Nephron progenitor cell (in vitro differentiated cells): ENCODE measurements at regions not wholly inside any gene's neighbourhood (a gene's known extent, or its start where the extent isn't known, plus 50 kb on each side); places are given as distances from the start of the nearest gene placed in this dataset.

Experiments
- DNase-seq: peaks from one replicate; pipeline ENCODE4 v3.0.0; 2021
- H3K27ac Mint-ChIP-seq: 2 replicates; pipeline ENCODE4 v1.8.0; 2021; ENCODE audit warnings: mild to moderate bottlenecking, moderate library complexity, mixed read lengths
- H3K27me3 Mint-ChIP-seq: 2 replicates; pipeline ENCODE4 v1.8.0; 2021; ENCODE audit warnings: mild to moderate bottlenecking, low read depth, mixed read lengths; ENCODE audit not compliant: poor library complexity
- H3K36me3 Mint-ChIP-seq: 2 replicates; pipeline ENCODE4 v1.8.0; 2021; ENCODE audit warnings: low read depth, mixed read lengths
- H3K4me1 Mint-ChIP-seq: 2 replicates; pipeline ENCODE4 v1.8.0; 2021; ENCODE audit warnings: mixed read lengths
- H3K4me3 Mint-ChIP-seq: 2 replicates; pipeline ENCODE4 v1.8.0; 2021; ENCODE audit warnings: mild to moderate bottlenecking, moderate library complexity, mixed read lengths
- H3K9me3 Mint-ChIP-seq: 2 replicates; pipeline ENCODE4 v1.8.0; 2021; ENCODE audit warnings: mild to moderate bottlenecking, moderate library complexity, mixed read lengths
- TF ChIP-seq, protein P1 (sequence below): fragments of 200-600 bp; sonication (generic); IDR thresholded peaks from 2 replicates; pipeline ENCODE4 v1.5.0; 2021; ENCODE audit warnings: antibody characterized with exemption

DNA sequence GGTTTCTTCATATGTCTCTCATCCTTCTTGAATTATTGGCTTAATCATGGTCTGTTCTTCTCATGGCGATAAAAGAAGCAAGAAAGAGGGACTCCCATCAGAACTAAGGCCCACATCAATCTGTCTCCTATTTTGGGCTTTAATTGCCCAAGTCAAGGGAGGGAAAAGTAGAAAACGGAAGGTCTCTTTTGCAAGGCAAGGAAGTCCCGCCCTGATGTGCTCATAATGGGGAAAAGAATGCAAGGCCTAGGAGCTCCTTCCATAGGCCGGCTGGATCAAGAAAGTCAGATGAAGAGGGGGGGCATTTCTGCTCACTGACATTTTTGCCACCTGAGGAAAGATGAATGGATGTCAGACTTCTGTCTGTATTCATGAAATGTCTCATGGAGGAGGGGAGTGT is 127.7 kb upstream of the RPS6KA3 start:
- H3K4me3 Mint-ChIP-seq: no peak overlapping the region
- H3K36me3 Mint-ChIP-seq: no peaks in the 10 kb centered on the region
- peaks cover 47% of the 10 kb centered on the region for H3K9me3 Mint-ChIP-seq
- H3K27ac Mint-ChIP-seq: peak overlapping the region; percentile 14
- DNase-seq: no peak
- H3K4me1 Mint-ChIP-seq: peaks cover 13% of the 10 kb centered on the region
- TF ChIP-seq, protein P1, sequence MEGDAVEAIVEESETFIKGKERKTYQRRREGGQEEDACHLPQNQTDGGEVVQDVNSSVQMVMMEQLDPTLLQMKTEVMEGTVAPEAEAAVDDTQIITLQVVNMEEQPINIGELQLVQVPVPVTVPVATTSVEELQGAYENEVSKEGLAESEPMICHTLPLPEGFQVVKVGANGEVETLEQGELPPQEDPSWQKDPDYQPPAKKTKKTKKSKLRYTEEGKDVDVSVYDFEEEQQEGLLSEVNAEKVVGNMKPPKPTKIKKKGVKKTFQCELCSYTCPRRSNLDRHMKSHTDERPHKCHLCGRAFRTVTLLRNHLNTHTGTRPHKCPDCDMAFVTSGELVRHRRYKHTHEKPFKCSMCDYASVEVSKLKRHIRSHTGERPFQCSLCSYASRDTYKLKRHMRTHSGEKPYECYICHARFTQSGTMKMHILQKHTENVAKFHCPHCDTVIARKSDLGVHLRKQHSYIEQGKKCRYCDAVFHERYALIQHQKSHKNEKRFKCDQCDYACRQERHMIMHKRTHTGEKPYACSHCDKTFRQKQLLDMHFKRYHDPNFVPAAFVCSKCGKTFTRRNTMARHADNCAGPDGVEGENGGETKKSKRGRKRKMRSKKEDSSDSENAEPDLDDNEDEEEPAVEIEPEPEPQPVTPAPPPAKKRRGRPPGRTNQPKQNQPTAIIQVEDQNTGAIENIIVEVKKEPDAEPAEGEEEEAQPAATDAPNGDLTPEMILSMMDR: no peak
- H3K27me3 Mint-ChIP-seq: peaks cover 3% of the 10 kb centered on the region

DNA sequence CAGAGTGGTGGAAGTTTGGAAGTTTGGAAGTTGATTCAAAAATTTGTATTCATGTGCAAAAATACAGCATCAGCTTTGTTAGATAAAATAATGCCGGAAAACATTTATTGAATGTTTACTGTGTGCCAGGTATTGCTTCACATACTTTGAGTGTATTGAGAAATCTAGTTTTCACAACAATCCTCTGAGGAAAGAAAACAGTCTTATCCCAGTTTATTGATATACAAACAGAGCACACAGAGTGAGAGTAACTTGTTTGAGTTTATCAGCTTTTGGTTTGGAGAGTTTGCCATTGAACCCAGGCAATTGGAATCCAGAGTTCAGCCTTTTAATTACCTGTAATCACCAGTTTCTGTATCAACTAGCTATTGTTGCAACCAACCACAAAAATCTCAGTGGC is 127.2 kb upstream of the RPS6KA3 start:
- H3K27me3 Mint-ChIP-seq: peaks cover under 1% of the 10 kb centered on the region
- no peak overlapping the region for H3K4me3 Mint-ChIP-seq
- no peak overlapping the region for H3K27ac Mint-ChIP-seq
- TF ChIP-seq, protein P1: no peak
- DNase-seq: no peak
- no peaks in the 10 kb centered on the region for H3K36me3 Mint-ChIP-seq
- H3K4me1 Mint-ChIP-seq: peaks cover 13% of the 10 kb centered on the region
- H3K9me3 Mint-ChIP-seq: peaks cover 46% of the 10 kb centered on the region

DNA sequence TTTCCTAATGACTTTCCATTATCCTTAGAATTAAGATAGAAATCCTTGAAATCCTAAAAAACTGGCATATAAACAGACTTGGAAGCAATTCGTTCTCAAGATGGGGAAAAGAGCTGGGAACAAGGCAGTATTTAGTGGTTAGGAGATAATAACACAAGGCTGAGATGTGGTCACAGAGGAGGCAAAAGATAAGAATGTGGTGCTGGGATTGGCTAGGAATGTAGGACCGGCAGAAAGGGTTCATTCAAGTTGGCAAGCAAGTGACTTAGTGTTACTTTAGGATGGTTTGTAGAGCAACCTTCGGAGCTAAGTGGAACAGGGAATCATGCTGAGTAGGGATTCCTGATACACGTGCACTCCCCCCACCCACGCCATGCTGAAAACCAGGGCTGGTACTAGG is 121.9 kb upstream of the RPS6KA3 start:
- Mint-ChIP-seq H3K36me3 (no peaks in the 10 kb centered on the region), H3K4me3 (no peak overlapping the region), H3K4me1 (peaks cover 10% of the 10 kb centered on the region), H3K9me3 (peaks cover 40% of the 10 kb centered on the region), H3K27ac (no peak overlapping the region), H3K27me3 (no peaks in the 10 kb centered on the region)
- no peak for DNase-seq
- TF ChIP-seq, protein P1: no peak

DNA sequence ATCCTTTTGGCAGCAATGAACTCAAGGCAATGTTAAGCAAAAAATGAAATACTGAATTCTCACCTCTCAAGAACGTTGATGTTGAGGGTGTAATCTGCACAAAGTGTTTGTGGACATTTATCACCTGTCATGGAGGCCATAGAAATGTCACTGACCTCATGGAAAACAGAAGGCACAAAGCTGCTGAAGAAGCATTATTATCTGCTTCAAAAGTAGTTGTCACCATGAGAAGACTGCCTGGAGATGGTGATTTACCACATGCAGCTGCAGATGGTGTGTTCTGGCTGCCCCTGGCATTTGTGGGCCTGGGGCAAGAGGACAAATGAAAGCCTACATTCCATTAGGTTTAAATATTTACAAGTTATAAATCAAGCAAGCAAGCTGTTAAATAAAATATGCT is 116.8 kb upstream of the RPS6KA3 start:
- H3K27me3 Mint-ChIP-seq: peaks cover under 1% of the 10 kb centered on the region
- no peak overlapping the region for H3K27ac Mint-ChIP-seq
- no peak overlapping the region for H3K4me3 Mint-ChIP-seq
- peak; percentile 5 for DNase-seq
- peaks cover 31% of the 10 kb centered on the region for H3K9me3 Mint-ChIP-seq
- H3K36me3 Mint-ChIP-seq: no peaks in the 10 kb centered on the region
- TF ChIP-seq, protein P1: no peak
- H3K4me1 Mint-ChIP-seq: peaks cover 23% of the 10 kb centered on the region

DNA sequence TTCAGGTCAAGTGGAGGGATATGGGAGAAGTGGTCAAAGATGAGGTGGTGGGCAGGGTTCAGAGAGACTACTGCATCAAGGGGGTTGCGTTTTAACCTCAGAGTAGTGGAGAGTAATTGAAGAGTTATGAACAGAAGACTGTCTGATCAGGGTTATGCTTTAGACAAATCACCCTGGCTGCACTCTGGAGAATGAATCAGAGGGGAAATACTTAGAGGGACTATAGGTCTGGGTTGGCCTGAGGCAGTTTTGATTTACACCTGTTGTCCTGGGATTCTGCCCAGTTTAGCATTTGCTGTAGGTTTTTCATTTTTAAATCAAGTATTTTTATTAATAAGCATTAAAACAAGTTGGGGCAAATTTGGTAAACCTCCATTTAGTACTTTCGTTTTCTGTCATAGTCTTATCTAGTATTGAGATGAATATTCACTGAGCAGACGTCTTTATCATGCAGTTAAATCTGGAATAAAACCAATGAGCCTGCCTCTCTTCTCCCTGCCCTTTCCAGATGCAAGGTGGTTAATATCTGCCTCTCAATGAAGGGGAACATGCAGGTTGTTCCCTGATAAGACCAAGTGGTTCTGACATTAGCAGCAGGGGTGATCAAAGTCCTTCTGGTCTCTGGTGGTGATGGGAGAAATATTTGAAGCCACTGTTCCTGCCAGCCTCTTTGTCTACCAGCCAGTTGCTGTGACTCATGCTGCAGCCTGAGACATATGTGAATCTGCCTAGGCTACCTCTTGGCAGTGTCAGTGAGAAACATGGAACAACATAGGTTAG is 116.0 kb upstream of the RPS6KA3 start:
- no peak for DNase-seq
- TF ChIP-seq, protein P1: no peak

DNA sequence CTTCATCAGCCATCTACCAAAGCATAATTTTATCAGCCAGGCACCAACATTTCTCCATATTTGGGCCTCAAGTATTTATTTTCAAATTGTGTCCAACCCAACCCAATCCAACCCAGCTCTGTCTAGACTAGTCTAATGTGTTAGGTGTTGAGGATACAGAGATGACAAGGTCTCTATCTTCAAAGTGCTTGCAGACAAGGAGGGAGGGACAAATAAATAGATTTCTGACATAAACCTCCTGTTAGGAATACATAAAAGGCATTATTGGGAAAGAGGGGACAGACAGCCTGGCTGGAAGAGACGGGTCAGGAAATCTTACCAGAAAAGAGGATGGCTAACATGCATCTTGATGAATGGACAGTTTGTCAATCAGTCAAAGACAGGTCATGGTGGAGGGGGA is 115.4 kb upstream of the RPS6KA3 start:
- H3K9me3 Mint-ChIP-seq: peaks cover 29% of the 10 kb centered on the region
- peaks cover 4% of the 10 kb centered on the region for H3K27me3 Mint-ChIP-seq
- TF ChIP-seq, protein P1: no peak
- H3K4me1 Mint-ChIP-seq: peaks cover 23% of the 10 kb centered on the region
- no peak overlapping the region for H3K4me3 Mint-ChIP-seq
- H3K27ac Mint-ChIP-seq: no peak overlapping the region
- no peaks in the 10 kb centered on the region for H3K36me3 Mint-ChIP-seq
- no peak for DNase-seq

More for the DNA sequence above, 116.0 kb upstream of the RPS6KA3 start:
- H3K9me3 Mint-ChIP-seq: peaks cover 29% of the 10 kb centered on the region
- no peaks in the 10 kb centered on the region for H3K36me3 Mint-ChIP-seq
- peaks cover 4% of the 10 kb centered on the region for H3K27me3 Mint-ChIP-seq
- peak overlapping the region; percentile 74 for H3K27ac Mint-ChIP-seq
- peaks cover 23% of the 10 kb centered on the region for H3K4me1 Mint-ChIP-seq
- H3K4me3 Mint-ChIP-seq: no peak overlapping the region
